Frontal cortex (tissue), 3 donors: ENCODE measurements at regions not wholly inside any gene's neighbourhood (a gene's known extent, or its start where the extent isn't known, plus 50 kb on each side); places are given as distances from the start of the nearest gene placed in this dataset.
"Not testable (repeated sequence)": the region's sequence is repeated elsewhere in the genome, so short reads cannot be mapped to it uniquely, and the experiment has no call there.

Source experiments
- DNase-seq, 2 donors: peaks; one replicate each; pipeline ENCODE4 v3.0.0; 2012; ENCODE audit warnings: low spot score in 2 of 2
- FAIRE-seq: peaks from 2 replicates; lab custom pipeline; 2012; peaks lifted over from hg19 to GRCh38; lab: Jason Lieb, UNC
- donor health status: control.
- donor health status: control.
- donor health status: control.

DNA sequence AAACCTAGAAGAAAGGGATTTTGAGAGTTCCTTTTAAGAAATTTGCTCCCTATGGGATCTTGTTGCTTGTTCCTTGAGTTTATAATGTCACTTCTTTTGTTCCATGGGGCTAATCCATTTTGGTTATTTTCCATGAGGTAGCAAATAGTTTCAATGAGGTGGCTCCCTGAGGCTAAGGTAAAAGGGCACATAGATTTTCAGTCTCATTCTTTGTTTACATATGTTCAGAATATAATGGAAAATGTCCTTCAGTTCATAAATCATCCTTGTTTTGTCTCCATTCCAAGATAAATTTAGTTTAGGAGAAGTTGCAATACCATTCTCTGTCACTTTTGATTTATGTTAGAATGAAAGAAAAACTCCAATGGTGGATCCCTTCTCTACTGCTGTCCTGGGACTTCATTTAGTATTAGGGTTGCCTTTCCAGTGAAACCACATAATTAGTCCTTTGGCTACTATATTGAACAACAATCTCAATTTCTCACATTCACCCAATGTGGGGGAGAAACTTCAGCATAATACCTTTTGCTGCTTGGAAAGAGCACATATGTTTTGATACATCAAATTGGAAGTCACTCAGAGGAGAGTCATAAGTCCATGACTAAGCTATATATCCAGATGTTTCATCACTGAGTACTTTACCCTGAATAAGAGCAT is 80.9 kb upstream of the ADAMTS5 start:
- DNase-seq (no peak), FAIRE-seq (no peak)

DNA sequence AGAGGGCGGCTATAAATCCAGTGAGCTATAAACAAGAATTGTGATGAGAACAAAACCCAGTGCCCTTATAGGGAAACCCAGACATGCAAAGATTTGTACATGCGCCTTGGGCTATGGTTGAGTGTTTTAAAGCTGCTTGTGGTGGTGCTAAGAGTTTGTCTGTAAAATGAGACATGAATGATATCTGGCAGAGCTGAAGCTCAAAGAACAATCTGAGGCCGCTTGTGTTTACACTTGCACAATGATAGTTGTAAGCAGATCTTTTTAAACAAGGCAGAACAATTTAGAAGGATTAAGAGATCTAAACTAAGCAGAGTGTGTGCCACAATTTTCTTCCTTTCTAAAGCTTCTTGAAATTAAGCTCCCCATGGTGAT is 80.4 kb upstream of the ADAMTS5 start:
- DNase-seq (no peak), FAIRE-seq (no peak)

DNA sequence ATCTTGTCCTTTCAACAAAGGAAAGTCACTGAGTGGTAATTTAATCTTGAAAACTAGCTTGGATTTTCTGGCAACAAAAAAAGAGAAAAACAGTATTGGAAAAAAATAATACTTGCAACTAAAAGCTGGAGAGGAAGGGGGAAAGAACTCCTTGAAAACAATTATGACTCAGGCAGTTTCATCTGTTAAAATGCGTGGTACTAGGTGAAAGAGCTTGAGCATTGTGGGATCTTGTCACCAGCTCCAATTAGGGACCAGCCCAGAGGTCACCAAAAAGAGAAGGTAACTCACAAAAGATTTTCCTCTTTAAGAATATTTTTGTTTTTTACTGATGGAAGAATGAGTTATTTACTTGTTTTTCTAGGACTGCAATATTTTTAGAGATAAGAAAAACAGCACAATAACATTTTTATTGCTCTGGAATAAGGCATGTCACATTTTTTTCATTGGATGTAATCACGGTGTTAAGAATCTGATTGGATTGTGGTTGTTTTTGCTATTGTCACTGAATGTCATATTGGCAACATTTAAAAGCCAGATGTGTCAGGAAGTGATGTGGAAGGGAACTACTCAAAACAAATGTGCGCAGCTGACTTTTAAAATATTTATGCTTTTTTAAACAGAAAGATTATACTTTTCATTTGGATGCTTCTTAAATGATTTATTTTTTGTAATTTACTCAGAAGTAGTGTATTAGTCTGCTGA is 78.5 kb upstream of the ADAMTS5 start:
- DNase-seq: no peak
- FAIRE-seq: no peak

DNA sequence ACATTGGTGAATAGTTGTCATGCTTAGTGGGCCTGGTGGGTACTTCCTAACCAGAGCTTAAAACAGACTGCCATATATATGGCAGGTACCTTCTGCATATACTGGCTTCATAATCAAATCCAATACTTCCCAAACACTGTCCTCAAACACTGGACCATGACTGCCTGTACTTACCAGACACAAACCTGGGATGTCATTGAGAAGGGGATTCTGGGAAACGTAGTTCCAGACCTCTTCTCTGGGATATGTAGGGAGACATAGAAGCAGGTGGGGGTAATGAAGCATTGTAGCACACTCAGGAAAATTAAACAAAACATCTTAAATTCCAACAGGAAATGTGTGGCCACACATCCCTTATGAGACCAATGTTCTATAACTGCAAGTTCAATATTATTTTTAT is 76.5 kb upstream of the ADAMTS5 start:
- DNase-seq (no peak), FAIRE-seq (no peak)

DNA sequence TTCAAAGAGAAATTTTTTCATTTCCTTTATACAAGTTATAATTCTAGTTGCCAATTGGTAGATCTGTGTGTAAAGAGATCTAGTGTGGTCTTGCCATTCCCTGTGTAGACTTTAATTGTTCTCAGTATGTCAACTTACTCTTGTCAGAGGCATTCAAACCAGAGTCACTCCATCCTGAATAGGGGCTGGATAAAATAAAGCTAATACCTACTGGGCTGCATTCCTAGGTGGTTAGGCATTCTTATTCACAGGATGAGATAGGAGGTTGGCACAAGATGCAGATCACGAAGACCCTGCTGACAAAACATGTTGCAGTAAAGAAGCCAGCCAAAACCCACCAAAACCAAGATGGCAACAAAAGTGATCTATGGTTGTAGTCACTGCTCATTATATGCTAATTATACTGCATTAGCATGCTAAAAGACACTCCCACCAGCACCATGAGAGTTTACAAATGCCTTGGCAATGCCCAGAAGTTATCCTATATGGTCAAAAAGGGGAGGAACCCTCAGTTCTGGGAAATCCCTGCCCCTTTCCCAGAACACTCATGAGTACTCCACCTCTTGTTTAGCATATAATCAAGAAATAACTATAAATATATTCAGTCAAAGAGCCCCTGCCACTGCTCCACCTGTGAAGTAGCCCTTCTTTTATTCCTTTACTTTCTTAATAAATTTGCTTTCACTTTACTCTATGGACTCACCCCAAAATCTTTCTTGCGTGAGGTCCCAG is 74.0 kb upstream of the ADAMTS5 start:
- DNase-seq (no peak), FAIRE-seq (no peak)

DNA sequence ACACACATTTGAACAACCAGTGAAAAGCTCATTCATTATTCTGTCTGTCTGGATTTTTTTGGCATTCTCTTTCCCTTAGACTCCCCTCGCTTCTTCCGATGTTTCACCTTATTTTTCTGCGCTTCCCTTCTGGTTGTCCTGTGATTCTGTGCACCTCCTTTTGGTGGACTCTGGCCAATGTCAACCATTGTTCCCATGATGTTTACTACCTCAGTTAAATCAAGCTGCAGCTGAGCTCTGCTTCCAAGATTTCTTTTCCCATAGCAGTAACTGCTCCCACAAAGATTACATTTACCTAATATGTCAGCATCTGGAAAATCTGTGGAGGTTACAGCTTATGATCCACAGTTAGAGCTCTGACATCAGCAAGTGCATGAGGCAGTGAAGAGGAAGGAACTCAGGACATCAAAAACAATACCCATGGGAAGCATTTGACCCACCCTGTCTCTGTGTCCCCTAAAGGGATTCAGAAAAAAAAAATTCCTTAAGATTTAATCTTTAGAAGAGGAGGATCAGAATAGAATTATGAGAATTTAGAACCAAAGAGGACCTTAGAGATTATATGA is 69.9 kb upstream of the ADAMTS5 start:
- no peak for DNase-seq
- FAIRE-seq: no peak

DNA sequence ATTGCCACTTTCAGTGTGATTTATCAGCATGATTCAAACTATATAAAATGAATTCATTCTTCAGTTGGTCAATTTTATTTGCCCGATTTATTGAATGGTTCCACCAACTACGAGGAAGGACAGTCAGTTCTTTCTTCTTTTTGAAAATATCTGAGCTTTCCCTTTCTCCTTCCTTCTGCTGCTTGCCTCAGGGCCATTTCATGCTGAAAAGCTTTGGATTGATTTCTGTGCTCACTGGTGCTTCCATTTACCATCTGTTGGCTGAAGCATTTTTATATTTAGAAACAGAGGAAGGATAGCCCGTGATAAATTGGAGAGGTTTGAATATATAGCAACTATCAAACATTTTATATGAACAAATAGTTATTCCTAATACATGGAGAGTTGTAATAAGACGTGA is 68.9 kb upstream of the ADAMTS5 start:
- FAIRE-seq: no peak
- DNase-seq: no peak

DNA sequence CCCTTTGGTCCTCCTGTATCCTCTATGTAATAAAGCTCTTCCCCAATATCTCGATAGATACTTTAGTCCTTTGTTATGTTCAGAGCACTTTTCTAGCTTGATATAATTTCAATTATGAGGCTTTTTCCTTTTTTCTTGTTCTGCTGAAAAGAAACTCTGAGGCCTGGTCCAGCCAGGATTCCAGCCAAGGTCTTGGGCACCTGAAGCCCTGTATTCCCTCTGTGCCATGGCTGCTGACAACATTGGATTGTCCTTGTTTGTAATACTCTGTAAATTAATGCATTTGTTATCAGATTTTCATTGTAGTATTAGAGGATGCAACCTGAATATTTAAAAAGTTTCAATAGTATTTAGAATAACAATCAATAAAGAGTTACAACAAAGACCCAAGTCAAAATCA is 67.9 kb upstream of the ADAMTS5 start:
- DNase-seq (no peak), FAIRE-seq (no peak)

DNA sequence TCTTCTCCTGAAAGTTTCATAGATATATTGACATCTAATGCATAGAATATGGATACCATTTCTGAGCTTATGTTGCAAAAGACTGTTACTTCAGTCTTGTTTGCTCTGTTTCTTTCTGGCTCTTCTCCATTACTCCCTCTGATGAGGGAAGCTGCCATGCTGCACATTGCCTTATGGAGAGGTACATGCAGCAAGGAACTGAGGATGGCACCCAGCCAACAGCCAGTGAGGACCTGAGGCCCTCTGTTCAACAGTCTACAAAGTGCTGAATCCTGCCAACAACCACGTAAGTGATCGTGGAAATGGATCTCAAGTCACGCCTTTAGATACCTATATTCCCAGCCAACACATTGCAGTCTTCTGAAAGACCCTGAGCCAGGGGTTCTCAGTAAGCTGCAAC is 66.6 kb upstream of the ADAMTS5 start:
- DNase-seq: no peak

DNA sequence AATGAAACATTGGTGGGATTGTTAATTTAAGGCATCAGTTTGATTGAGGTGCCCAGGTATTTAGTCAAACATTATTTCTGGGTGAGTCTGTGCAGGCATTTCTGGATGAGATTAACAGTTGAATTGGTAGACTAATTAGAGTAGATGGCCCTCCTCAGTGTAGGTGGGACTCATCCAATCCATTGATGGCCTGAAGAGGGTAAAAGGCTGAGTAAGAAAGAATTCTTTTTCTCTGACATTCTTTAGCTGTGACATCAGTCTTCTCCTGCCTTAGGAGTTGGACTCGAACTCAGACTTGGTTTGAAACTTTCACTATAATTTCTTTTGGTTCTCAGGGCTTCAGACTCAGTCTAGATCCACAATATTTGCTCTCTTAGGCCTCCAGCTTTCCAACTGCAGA is 59.6 kb upstream of the ADAMTS5 start:
- DNase-seq (no peak), FAIRE-seq (no peak)

More for the DNA sequence above, 66.6 kb upstream of the ADAMTS5 start:
- FAIRE-seq: no peak

DNA sequence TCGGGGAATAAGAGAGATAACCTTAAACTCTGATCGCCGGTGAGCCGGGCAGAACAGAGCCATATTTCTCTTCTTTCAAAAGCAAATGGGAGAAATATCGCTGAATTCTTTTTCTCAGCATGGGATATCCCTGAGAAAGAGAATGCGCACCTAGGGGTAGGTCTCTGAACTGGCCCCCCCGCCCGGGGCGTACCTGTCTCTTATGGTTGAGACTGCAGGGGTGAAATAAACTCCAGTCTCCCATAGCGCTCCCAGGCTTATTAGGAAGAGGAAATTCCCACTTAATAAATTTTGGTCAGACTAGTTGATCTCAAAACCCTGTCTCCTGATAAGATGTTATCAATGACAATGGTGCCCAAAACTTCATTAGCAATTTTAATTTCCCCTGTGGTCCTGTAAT is 58.8 kb upstream of the ADAMTS5 start:
- FAIRE-seq, DNase-seq: not testable (repeated sequence)

DNA sequence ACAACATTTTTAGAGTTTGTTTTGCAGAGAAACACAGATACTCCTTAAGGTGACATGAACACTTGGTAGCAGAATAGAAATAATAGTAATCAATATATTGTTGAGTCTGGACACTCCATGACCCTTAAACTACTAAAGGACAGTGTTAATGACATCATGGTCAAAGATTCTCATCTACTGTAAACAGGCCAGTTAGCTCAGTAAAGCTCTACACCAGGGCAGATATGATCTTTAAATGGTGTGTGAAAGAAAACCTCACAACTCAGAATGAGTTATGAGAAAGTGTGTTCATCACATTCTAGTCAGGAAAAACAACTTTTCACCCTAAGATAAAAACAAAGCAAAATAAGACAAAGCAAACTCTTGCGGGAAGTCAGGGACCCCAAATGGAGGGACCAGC is 58.1 kb upstream of the ADAMTS5 start:
- no peak for FAIRE-seq
- no peak for DNase-seq

DNA sequence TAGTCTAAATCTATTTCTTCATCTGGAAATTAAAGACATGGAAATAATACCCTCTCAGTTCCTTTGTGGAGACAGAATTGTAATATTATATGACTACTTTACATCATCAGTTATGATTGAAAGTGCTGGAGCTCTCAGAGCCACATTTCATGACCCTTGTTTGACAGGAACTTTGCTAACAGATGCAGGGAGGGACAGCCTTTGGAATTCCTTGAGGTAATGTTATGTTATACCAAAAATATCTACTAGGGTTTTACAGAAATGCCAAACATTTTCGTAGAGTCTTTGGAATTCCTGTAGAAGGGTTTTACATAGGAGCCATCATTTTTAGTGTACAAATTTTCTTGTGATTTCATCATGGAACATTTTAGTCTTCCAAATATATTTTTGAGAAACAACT is 57.4 kb upstream of the ADAMTS5 start:
- FAIRE-seq (no peak), DNase-seq (no peak)

DNA sequence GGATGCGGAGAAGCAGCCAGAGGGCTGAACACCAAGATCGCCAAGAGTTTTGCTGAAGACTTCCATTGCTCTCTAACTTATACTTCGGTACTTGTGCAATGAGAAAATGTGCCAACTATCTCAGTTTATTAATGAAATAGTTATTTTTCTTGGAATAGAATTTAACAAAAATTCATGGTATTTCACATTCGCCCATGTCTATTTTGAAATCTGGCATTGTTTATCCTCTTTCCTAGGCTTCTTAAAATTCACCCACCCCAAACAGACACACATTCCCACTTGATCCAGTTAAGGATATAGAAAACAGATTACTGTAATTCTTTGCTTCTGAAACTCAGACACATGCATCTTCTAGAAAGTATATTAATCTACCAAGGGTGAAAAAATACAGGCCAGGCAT is 56.3 kb upstream of the ADAMTS5 start:
- DNase-seq (no peak), FAIRE-seq (no peak)

DNA sequence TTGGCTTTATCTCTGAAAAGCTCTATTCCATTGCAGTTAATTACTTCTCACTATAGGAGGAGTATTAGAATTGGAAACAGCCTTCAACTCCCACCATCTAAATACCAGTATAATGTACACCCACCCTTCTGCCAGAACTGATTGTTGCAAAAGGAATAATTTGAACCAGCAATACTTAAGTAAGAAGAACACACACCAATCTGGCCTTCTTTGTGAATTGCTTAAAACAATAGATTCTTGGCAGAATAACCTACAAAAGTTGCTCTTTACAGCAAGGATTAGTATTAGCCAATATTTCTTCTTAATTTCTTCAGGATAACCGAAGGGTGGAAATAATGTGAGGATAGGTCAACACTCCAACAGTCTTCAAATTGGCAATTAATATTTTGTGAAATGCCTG is 54.9 kb upstream of the ADAMTS5 start:
- no peak for DNase-seq
- no peak for FAIRE-seq

DNA sequence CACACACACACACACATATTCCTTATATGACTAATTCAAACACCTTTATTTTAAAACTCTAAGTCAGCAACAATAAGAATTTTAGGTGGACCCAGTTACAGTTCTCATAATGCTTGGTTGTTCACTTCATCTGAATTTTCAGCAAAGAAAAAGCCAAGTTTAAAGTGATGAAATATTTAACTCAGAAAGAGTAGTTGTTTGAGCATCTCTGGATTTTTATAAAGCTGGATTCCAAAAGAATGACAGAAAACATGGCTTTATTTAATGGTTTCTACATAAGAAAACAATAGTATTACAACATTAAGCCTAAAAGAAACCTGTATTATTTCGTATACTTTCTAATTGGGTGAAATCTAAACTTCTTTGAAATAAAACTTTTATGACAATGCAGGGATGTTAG is 54.2 kb upstream of the ADAMTS5 start:
- DNase-seq (no peak), FAIRE-seq (no peak)

DNA sequence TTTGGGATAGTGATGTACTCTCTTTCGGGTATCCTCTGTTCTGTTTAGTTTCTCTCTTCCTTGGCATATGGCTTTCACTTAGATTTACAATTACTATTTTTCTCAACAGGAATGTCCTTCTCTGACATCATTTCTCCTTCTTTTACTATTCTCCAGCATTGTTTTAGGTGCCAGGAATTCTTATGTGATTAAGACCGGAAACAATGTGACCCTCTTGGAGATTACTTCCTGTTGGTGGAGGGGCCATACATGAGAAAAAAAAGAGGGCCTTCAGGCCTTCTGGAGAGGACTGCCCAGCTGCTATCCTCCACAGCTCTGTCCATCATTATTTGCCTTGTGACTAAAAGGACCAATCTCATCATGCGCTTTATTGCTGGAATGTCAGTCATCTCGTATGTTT is 50.4 kb upstream of the ADAMTS5 start:
- DNase-seq: no peak
- no peak for FAIRE-seq
